ENCODE measurements at regions not wholly inside any gene's neighbourhood (a gene's known extent, or its start where the extent isn't known, plus 50 kb on each side); places are given as distances from the start of the nearest gene placed in this dataset.

GRCh38 chr6:145332011-145332410 is 403.3 kb downstream of the EPM2A start:
- DNase-seq (ENCODE audit: extremely low read depth in 1 of 11, low read depth in 9 of 11, low spot score in 4 of 11) = no peak

- no peak for DNase-seq (ENCODE audit: extremely low read depth in 1 of 11, low read depth in 9 of 11, low spot score in 4 of 11)
Measured at GRCh38 chr6:145336119-145336518, 399.2 kb downstream of the EPM2A start.

DNA sequence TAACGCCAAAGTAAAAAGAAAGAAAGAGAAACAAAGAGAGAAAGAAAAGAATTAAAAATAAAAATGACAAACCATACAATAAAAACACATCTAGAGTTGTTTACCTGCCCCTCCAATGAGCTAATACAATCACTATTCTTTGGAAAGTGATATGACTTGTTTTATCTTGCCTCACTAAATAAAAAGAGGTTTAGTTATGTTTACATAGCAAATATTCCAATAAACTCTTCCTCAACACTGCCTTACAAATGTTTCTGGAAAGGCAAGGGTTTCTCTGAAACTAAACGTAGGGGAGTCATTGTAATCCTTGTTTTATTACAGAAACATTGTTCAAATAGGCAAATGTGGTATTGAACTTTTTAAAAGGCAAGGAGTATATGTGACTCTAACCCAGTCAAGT is 396.2 kb downstream of the EPM2A start:
- DNase-seq (ENCODE audit: extremely low read depth in 1 of 11, low read depth in 9 of 11, low spot score in 4 of 11) = no peak

DNA sequence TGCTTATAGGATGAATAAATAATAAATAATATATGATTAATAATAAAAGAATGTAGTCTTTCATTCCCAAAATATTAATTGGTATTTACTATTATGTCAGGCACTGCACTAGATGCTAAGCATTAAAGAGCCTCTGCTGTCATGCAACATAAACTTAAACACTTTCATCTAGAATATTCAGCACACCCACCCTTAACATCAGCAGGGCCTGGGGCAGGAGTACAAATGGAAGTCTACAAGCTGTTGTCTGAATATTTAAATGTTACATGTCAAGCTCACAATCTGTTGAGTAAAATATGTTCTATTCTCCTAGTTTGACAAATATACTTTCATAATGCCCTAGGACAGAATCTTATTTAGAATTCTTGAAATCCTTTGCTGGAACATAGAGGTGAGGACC is 395.1 kb downstream of the EPM2A start:
- DNase-seq (ENCODE audit: extremely low read depth in 1 of 11, low read depth in 9 of 11, low spot score in 4 of 11) = no peak

DNA sequence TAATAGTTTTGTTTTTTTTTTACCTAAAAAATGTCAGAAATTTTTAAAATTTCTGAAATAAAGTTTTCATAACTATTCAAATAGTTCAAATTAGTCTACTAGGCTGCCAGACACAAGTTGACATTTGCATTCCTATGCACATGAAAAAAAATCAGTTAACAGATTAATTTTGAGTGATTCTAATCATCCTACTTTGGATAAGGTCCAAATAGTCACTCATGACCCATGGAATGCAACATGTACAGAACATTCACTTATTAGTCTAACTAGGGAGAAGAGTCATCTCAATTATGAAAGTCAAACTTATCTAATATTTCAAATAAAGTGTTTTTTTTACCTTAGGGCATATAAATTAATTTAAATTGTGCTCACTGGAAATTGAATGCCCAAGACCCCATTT is 390.2 kb downstream of the EPM2A start:
- DNase-seq (ENCODE audit: extremely low read depth in 1 of 11, low read depth in 9 of 11, low spot score in 4 of 11) = no peak

DNA sequence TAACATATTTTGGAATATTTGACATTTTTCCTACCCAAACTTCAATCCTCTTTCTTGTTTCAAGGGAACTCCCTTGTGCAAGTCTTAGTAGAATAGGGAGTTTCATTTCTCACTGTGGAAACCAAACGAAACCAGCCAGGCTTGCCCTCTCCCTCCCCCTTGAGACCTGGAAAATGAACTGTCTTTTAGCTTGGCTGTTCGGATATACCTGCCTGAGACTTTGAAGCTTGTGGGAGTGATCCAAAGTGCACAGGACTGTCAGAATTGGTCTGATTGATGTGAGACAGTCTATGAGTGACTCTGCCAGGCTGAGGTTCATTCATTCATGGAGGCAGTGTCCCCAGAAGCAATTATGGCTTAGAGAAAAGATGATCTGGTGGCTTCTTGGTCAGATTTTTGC is 388.1 kb downstream of the EPM2A start:
- peak in 4 of 11 donors; percentile 3 to 20 (median 6) for DNase-seq (ENCODE audit: extremely low read depth in 1 of 11, low read depth in 9 of 11, low spot score in 4 of 11)

DNA sequence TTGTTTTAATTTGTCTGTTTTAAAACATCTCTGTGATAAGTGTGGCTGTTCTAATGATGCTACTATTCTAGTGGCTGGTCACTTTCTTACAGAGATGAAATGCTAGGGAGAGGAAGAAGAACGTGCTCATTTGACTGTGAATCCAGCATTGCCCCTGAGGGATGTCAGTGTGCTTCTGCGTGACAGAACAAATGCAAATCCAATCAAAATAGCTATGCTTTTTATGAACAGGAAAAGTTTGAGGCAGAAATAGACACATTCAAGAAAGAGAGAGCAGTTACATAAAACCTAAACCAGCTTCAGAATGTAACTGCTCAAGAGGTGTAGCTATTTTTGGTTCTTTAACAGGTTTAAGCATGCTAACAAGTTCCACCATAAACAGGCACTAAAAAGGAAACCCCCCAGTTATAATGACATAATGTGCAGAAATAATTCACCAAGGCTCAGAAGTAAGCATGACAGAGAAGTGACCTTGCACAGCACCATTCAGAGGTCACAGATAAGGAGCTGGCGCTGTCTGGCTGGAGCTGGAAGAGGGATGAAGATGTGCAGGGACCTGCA is 385.3 kb downstream of the EPM2A start:
- no peak for DNase-seq (ENCODE audit: extremely low read depth in 1 of 11, low read depth in 9 of 11, low spot score in 4 of 11)

- no peak for DNase-seq (ENCODE audit: extremely low read depth in 1 of 11, low read depth in 9 of 11, low spot score in 4 of 11)
Measured at GRCh38 chr6:145350928-145351327, 384.4 kb downstream of the EPM2A start.

- no peak for DNase-seq (ENCODE audit: extremely low read depth in 1 of 11, low read depth in 9 of 11, low spot score in 4 of 11)
Measured at GRCh38 chr6:145352382-145353080, 382.8 kb downstream of the EPM2A start.

DNA sequence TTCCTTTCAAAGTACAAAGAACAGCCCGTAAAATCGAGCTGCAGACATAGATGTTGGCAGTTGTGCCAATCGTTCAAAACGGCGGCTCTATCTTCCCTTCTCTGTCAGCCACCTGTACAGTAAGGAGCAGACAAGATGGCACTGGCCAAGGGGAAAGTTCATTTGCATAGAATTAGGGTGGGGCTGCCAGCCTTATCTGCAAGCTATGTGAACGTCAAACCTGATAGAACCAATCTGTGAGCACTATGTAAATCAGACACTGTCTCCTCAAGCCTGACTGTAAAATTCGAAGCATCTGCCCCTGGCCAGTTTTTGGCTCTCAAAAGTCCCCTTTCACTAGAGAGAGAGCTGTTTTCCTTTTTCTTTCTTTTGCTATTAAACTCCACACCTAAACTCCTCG is 374.5 kb downstream of the EPM2A start:
- DNase-seq (ENCODE audit: extremely low read depth in 1 of 11, low read depth in 9 of 11, low spot score in 4 of 11) = no peak

- DNase-seq (ENCODE audit: extremely low read depth in 1 of 11, low read depth in 9 of 11, low spot score in 4 of 11) = no peak
Measured at GRCh38 chr6:145367149-145367548, 368.2 kb downstream of the EPM2A start.

DNA sequence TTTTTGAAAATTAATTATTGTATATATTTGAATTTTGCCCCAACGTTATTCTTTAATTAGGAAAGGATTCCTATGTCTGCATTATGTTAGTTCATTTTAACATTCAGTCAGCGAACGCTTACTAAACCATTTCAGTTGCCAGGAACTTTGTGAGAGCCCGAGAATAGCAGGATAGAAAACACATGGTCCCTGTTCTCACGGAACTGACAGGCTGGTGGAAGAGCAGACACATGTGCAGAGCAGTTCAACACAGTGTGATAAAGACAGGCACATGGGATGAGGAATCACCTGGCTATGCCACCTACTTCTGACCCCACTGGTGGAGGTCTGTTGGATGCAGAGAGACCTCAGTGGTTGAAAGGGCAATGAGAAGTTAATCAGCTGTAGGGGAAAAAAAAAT is 367.2 kb downstream of the EPM2A start:
- no peak for DNase-seq (ENCODE audit: extremely low read depth in 1 of 11, low read depth in 9 of 11, low spot score in 4 of 11)

GRCh38 chr6:145370559-145370958 is 364.8 kb downstream of the EPM2A start:
- no peak for DNase-seq (ENCODE audit: extremely low read depth in 1 of 11, low read depth in 9 of 11, low spot score in 4 of 11)

GRCh38 chr6:145372671-145373151 is 362.6 kb downstream of the EPM2A start:
- DNase-seq (ENCODE audit: extremely low read depth in 1 of 11, low read depth in 9 of 11, low spot score in 4 of 11) = no peak

- DNase-seq (ENCODE audit: extremely low read depth in 1 of 11, low read depth in 9 of 11, low spot score in 4 of 11) = no peak
Measured at GRCh38 chr6:145373826-145374225, 361.5 kb downstream of the EPM2A start.

- no peak for DNase-seq (ENCODE audit: extremely low read depth in 1 of 11, low read depth in 9 of 11, low spot score in 4 of 11)
Measured at GRCh38 chr6:145374570-145374969, 360.8 kb downstream of the EPM2A start.

GRCh38 chr6:145375502-145375901 is 359.8 kb downstream of the EPM2A start:
- no peak for DNase-seq (ENCODE audit: extremely low read depth in 1 of 11, low read depth in 9 of 11, low spot score in 4 of 11)

DNA sequence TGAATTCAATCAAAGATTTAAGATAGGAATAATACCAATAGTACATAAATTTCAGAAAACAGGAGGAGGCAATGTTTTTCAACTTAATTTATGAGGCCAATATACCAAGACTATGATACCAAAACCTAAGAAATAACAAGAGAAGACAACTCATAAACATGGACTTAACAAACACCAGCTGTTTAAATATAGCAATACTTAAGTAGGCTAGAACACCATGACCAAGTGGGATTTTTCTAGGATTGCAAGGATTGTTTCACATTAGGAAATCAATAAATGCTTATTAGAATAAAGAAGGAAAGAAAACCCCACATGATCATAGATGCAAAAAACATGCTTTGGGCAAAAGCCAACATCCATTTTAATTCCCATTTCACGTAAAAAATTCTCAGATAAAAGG is 355.1 kb downstream of the EPM2A start:
- peak in 5 of 11 donors; percentile 2 to 22 (median 5) for DNase-seq (ENCODE audit: extremely low read depth in 1 of 11, low read depth in 9 of 11, low spot score in 4 of 11)

DNA sequence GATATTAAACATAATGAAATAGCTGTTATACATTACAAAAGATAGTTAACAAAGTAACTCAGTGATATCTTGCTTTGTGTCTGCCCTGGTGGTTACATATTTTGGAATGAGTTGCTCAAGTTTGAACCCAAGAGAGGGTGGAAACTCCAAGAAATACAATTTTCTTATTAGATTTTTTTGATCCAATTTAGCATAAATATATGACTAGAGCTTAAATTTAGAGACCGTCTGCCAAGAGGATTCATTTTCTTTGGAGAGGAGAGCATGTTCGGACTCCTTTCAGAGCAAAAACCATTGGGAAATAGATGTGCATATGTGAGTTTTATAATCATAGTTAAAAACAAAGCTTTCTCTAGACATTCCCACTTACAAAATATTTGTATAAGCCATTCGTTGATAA is 353.4 kb downstream of the EPM2A start:
- no peak for DNase-seq (ENCODE audit: extremely low read depth in 1 of 11, low read depth in 9 of 11, low spot score in 4 of 11)

GRCh38 chr6:145383428-145383827 is 351.9 kb downstream of the EPM2A start:
- DNase-seq (ENCODE audit: extremely low read depth in 1 of 11, low read depth in 9 of 11, low spot score in 4 of 11) = no peak

DNA sequence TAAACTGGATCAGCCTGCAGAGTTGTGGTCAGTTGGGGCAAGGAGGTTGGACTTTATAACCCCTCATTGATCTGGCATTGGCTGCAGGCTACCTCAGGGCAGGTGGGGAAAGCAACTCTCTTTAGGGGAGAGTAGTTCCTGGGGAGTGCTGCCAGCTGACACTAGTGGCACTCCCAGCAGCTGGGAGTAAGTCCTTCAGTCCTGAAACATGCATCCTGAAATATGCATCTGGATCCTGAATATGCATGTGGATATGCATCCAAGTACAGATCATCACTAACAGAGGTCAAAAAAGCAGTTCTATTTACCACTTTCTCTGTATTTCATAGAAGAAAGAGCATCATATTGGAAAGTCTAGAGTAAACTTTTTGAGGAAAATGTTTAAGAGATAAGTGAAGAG is 350.8 kb downstream of the EPM2A start:
- no peak for DNase-seq (ENCODE audit: extremely low read depth in 1 of 11, low read depth in 9 of 11, low spot score in 4 of 11)

Data from renal cortex interstitium (tissue), 11 donors.